Esophagus muscularis mucosa (tissue), 3 donors: ENCODE measurements at regions not wholly inside any gene's neighbourhood (a gene's known extent, or its start where the extent isn't known, plus 50 kb on each side); places are given as distances from the start of the nearest gene placed in this dataset.

Experiments
- EP300 ChIP-seq: sonication (generic); formaldehyde crosslinking; IDR thresholded peaks from one replicate; pipeline ENCODE4 v1.6.1; 2017; ENCODE audit warnings: antibody characterized with exemption
- POLR2AphosphoS5 ChIP-seq, 2 donors: sonication (generic); formaldehyde crosslinking; IDR thresholded peaks; one replicate each; pipeline ENCODE4 v1.6.1; 2017; ENCODE audit warnings: antibody characterized with exemption in 2 of 2

- TF ChIP-seq POLR2AphosphoS5 (IDR thresholded peaks at IDR 0.05) (no peak), EP300 (no peak)
Measured at GRCh38 chr5:54387659-54388232, 67.8 kb upstream of the HSPB3 start.
